ENCODE measurements at regions not wholly inside any gene's neighbourhood (a gene's known extent, or its start where the extent isn't known, plus 50 kb on each side); places are given as distances from the start of the nearest gene placed in this dataset.

- DNase-seq (ENCODE audit: low read depth): no peak
- TF ChIP-seq, protein P1, sequence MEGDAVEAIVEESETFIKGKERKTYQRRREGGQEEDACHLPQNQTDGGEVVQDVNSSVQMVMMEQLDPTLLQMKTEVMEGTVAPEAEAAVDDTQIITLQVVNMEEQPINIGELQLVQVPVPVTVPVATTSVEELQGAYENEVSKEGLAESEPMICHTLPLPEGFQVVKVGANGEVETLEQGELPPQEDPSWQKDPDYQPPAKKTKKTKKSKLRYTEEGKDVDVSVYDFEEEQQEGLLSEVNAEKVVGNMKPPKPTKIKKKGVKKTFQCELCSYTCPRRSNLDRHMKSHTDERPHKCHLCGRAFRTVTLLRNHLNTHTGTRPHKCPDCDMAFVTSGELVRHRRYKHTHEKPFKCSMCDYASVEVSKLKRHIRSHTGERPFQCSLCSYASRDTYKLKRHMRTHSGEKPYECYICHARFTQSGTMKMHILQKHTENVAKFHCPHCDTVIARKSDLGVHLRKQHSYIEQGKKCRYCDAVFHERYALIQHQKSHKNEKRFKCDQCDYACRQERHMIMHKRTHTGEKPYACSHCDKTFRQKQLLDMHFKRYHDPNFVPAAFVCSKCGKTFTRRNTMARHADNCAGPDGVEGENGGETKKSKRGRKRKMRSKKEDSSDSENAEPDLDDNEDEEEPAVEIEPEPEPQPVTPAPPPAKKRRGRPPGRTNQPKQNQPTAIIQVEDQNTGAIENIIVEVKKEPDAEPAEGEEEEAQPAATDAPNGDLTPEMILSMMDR (IDR thresholded peaks at IDR 0.05; ENCODE audit: low read depth, low read length): no peak
- no peak for TF ChIP-seq POLR2A (IDR thresholded peaks at IDR 0.05; ENCODE audit: extremely low read depth, insufficient read length)
- TF ChIP-seq MYC (IDR thresholded peaks at IDR 0.05; ENCODE audit: low read depth, low read length): no peak
- TF ChIP-seq MAX (IDR thresholded peaks at IDR 0.05; ENCODE audit: low read depth, low read length): no peak
- no peak overlapping the region for H3K4me3 ChIP-seq (ENCODE audit: low read depth, low read length)
Observed at GRCh38 chr5:68762201-68762600, 331.6 kb upstream of the SLC30A5 start.

DNA sequence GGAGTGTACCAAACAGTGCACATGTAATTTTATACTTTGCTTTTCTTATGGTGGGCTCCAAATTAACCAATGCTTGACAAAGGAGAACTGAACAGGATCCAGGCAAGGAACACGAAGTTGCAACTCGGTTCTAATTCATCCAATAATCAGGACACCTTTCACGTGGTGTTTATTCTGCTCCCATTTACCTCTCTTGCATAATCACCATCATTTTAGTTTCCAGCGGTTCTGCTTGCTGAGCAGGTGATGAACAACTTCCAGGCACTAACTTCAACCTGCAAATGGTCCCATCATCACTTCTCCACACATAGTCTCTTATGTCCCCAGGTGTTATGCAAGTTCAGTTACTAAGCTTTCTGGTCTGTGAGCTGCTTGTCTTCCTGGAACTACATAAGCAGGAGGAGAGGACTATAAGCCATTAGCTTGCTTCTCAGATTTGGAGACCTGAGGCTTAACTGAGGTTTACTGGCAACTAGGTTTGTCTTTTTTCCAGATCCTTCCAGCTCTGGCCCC is 326.8 kb upstream of the SLC30A5 start:
- no peak overlapping the region for H3K4me3 ChIP-seq (ENCODE audit: low read depth, low read length)
- TF ChIP-seq, protein P1 (IDR thresholded peaks at IDR 0.05; ENCODE audit: low read depth, low read length): no peak
- TF ChIP-seq MAX (IDR thresholded peaks at IDR 0.05; ENCODE audit: low read depth, low read length) (no peak), MYC (IDR thresholded peaks at IDR 0.05; ENCODE audit: low read depth, low read length) (no peak), POLR2A (IDR thresholded peaks at IDR 0.05; ENCODE audit: extremely low read depth, insufficient read length) (no peak)
- no peak for DNase-seq (ENCODE audit: low read depth)

DNA sequence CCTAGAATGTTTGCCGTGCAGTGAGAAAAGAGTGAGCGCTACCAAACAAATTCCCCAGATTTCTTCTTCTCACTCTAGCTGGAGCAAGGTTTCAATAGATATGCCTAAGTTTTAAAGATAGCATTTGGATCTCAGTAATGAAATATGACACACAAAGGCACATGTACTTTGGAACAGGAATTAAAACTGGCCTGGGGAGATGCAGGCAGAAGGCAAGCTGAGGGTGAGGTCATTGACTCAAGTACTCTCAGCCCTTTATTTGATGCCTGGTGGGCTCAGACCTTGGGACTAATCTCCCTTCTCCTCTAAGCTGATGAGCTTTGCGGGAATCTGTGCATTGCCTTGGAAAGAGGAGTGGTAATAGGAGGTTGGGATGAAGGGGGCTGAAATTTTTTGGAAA is 323.3 kb upstream of the SLC30A5 start:
- no peak for DNase-seq (ENCODE audit: low read depth)
- no peak for TF ChIP-seq POLR2A (IDR thresholded peaks at IDR 0.05; ENCODE audit: extremely low read depth, insufficient read length)
- no peak for TF ChIP-seq MYC (IDR thresholded peaks at IDR 0.05; ENCODE audit: low read depth, low read length)
- TF ChIP-seq, protein P1 (IDR thresholded peaks at IDR 0.05; ENCODE audit: low read depth, low read length): no peak
- TF ChIP-seq MAX (IDR thresholded peaks at IDR 0.05; ENCODE audit: low read depth, low read length): no peak

DNA sequence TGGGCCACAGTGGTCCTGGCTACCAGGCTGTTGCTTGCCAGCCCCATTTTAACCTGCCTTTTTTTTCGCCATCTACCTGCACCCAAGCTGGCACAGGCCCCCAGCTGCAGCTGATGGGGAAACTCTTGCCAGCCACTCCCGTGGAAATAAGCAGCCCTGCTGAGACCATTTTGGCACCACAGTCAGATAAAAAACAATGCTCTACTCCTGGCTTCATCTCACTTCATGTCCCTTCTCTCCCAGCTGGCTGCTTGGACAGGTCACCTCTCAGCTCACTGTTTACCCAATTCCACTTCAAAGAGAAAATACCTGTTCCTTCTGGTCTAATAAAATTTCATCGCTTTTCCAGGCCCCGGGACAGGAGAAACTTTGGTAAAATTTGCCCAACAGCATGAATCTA is 322.6 kb upstream of the SLC30A5 start:
- no peak for TF ChIP-seq POLR2A (IDR thresholded peaks at IDR 0.05; ENCODE audit: extremely low read depth, insufficient read length)
- TF ChIP-seq, protein P1 (IDR thresholded peaks at IDR 0.05; ENCODE audit: low read depth, low read length): no peak
- TF ChIP-seq MAX (IDR thresholded peaks at IDR 0.05; ENCODE audit: low read depth, low read length): no peak
- no peak for TF ChIP-seq MYC (IDR thresholded peaks at IDR 0.05; ENCODE audit: low read depth, low read length)
- H3K4me3 ChIP-seq (ENCODE audit: low read depth, low read length): no peak overlapping the region
- DNase-seq (ENCODE audit: low read depth): no peak

More for the DNA sequence above, 323.3 kb upstream of the SLC30A5 start:
- no peak overlapping the region for H3K4me3 ChIP-seq (ENCODE audit: low read depth, low read length)

- TF ChIP-seq POLR2A (IDR thresholded peaks at IDR 0.05; ENCODE audit: extremely low read depth, insufficient read length) (no peak), MYC (IDR thresholded peaks at IDR 0.05; ENCODE audit: low read depth, low read length) (no peak), MAX (IDR thresholded peaks at IDR 0.05; ENCODE audit: low read depth, low read length) (no peak)
- DNase-seq (ENCODE audit: low read depth): no peak
- no peak overlapping the region for H3K4me3 ChIP-seq (ENCODE audit: low read depth, low read length)
Observed at GRCh38 chr5:68771732-68772131, 322.1 kb upstream of the SLC30A5 start.

- no peak for DNase-seq (ENCODE audit: low read depth)
- no peak overlapping the region for H3K4me3 ChIP-seq (ENCODE audit: low read depth, low read length)
- TF ChIP-seq, protein P1 (IDR thresholded peaks at IDR 0.05; ENCODE audit: low read depth, low read length): no peak
- no peak for TF ChIP-seq MAX (IDR thresholded peaks at IDR 0.05; ENCODE audit: low read depth, low read length)
- no peak for TF ChIP-seq POLR2A (IDR thresholded peaks at IDR 0.05; ENCODE audit: extremely low read depth, insufficient read length)
Observed at GRCh38 chr5:68776381-68776780, 317.4 kb upstream of the SLC30A5 start.
